GM23338 (cell line): ENCODE measurements at regions not wholly inside any gene's neighbourhood (a gene's known extent, or its start where the extent isn't known, plus 50 kb on each side); places are given as distances from the start of the nearest gene placed in this dataset.

Source experiments
- ATAC-seq: fragments of 200-7000 bp; cut with Tn5 transposase; 3 replicates; pipeline ENCODE4 v1.9.1; 2020
- DNase-seq: peaks from one replicate; pipeline ENCODE4 v3.0.0-alpha.2; 2015; ENCODE audit warnings: low spot score
- H2AFZ ChIP-seq: fragments of 200-600 bp; sonication (generic); 2 replicates; pipeline ENCODE4 v1.8.0; 2016; ENCODE audit warnings: antibody characterized with exemption, mild to moderate bottlenecking, moderate library complexity
- H3F3A ChIP-seq: fragments of 200-600 bp; sonication (generic); replicated peaks from 2 replicates; pipeline ENCODE4 v1.8.0; 2017; ENCODE audit warnings: antibody characterized with exemption, mixed run types, low read depth
- H3K27ac ChIP-seq: fragments of 200-600 bp; sonication (generic); 2 replicates; pipeline ENCODE4 v1.6.1; 2016; ENCODE audit warnings: low read depth
- H3K27me3 ChIP-seq: fragments of 200-600 bp; sonication (generic); 2 replicates; pipeline ENCODE4 v1.8.0; 2016; ENCODE audit warnings: mild to moderate bottlenecking, mixed run types, moderate library complexity; ENCODE audit not compliant: insufficient read depth
- H3K36me3 ChIP-seq: fragments of 200-600 bp; sonication (generic); 2 replicates; pipeline ENCODE4 v1.8.0; 2016; ENCODE audit warnings: mild to moderate bottlenecking; ENCODE audit not compliant: insufficient read depth
- H3K4me1 ChIP-seq: fragments of 200-600 bp; sonication (generic); 2 replicates; pipeline ENCODE4 v1.8.0; 2016; ENCODE audit warnings: mild to moderate bottlenecking, moderate library complexity; ENCODE audit not compliant: insufficient read depth
- H3K4me2 ChIP-seq: fragments of 200-600 bp; sonication (generic); 2 replicates; pipeline ENCODE4 v1.7.1; 2017; ENCODE audit warnings: mixed run types
- H3K4me3 ChIP-seq: fragments of 200-600 bp; sonication (generic); 2 replicates; pipeline ENCODE4 v1.6.1; 2016; ENCODE audit warnings: mixed run types
- H3K79me2 ChIP-seq: fragments of 200-600 bp; sonication (generic); replicated peaks from 2 replicates; pipeline ENCODE4 v1.8.0; 2017; ENCODE audit warnings: mild to moderate bottlenecking; ENCODE audit not compliant: insufficient read depth
- H3K9me2 ChIP-seq: fragments of 200-600 bp; sonication (generic); 2 replicates; pipeline ENCODE4 v1.8.0; 2017; ENCODE audit not compliant: insufficient read depth
- H4K20me1 ChIP-seq: fragments of 200-600 bp; sonication (generic); replicated peaks from 2 replicates; pipeline ENCODE4 v1.8.0; 2017; ENCODE audit warnings: mild to moderate bottlenecking; ENCODE audit not compliant: insufficient read depth
- H3K27ac Mint-ChIP-seq: 2 replicates; pipeline ENCODE4 v1.8.0; 2020; ENCODE audit warnings: inconsistent platforms, mild to moderate bottlenecking, moderate library complexity, mixed read lengths
- H3K27me3 Mint-ChIP-seq: 3 replicates; pipeline ENCODE4 v1.8.0; 2022; ENCODE audit warnings: low read depth, mild to moderate bottlenecking, moderate library complexity, mixed read lengths, inconsistent platforms; ENCODE audit not compliant: insufficient read depth, poor library complexity
- H3K36me3 Mint-ChIP-seq: 3 replicates; pipeline ENCODE4 v1.8.0; 2021; ENCODE audit warnings: low read depth, mild to moderate bottlenecking, inconsistent platforms, moderate library complexity, mixed read lengths
- H3K4me1 Mint-ChIP-seq: 3 replicates; pipeline ENCODE4 v1.8.0; 2020; ENCODE audit warnings: mild to moderate bottlenecking, inconsistent platforms, mixed read lengths
- H3K4me3 Mint-ChIP-seq: 3 replicates; pipeline ENCODE4 v1.8.0; 2021; ENCODE audit warnings: moderate library complexity, mild to moderate bottlenecking, inconsistent platforms, mixed read lengths
- H3K9me3 Mint-ChIP-seq: 3 replicates; pipeline ENCODE4 v1.8.0; 2020; ENCODE audit warnings: moderate library complexity, mild to moderate bottlenecking, inconsistent platforms, mixed read lengths
- CREB1 ChIP-seq: fragments of 250-450 bp; sonication (Bioruptor Pico); IDR thresholded peaks from 2 replicates; pipeline ENCODE4 v1.5.0; 2020; ENCODE audit warnings: low read depth, mild to moderate bottlenecking, moderate library complexity
- CTCF ChIP-seq, 2 experiments: fragments of 200-600 bp in 1 of 2; sonication (generic) in 1 of 2; conservative IDR thresholded peaks; 2 replicates each; pipeline versions ENCODE4 v1.5.1 to v1.6.1; 2016 to 2017; ENCODE audit warnings: antibody characterized with exemption in 2 of 2, low read depth in 2 of 2, mild to moderate bottlenecking in 2 of 2, moderate library complexity in 1 of 2
- ETS1 ChIP-seq: IDR thresholded peaks from 2 replicates; pipeline ENCODE4 v1.6.1; 2016; ENCODE audit warnings: antibody characterized with exemption
- EZH2phosphoT487 ChIP-seq: fragments of 200-600 bp; sonication (generic); IDR thresholded peaks from one replicate; pipeline ENCODE4 v1.8.1; 2018; ENCODE audit warnings: antibody characterized with exemption; ENCODE audit not compliant: unreplicated experiment
- NANOG ChIP-seq: IDR thresholded peaks from 2 replicates; pipeline ENCODE4 v1.6.1; 2016; ENCODE audit warnings: antibody characterized with exemption, borderline replicate concordance
- REST ChIP-seq: IDR thresholded peaks from one replicate; pipeline ENCODE4 v1.6.1; 2018; ENCODE audit warnings: antibody characterized with exemption; ENCODE audit not compliant: unreplicated experiment
- STAT1 ChIP-seq: IDR thresholded peaks from one replicate; pipeline ENCODE4 v1.6.1; 2016; ENCODE audit warnings: antibody characterized with exemption; ENCODE audit not compliant: unreplicated experiment
- ZNF114 ChIP-seq: fragments of 250-450 bp; sonication (Bioruptor Pico); IDR thresholded peaks from 2 replicates; pipeline ENCODE4 v1.5.0; 2020; ENCODE audit warnings: mild to moderate bottlenecking, moderate library complexity
- ZNF331 ChIP-seq: fragments of 250-450 bp; sonication (Bioruptor Pico); IDR thresholded peaks from 2 replicates; pipeline ENCODE4 v1.5.0; 2020; ENCODE audit warnings: low read depth, mild to moderate bottlenecking, moderate library complexity
- ZNF462 ChIP-seq: fragments of 250-450 bp; sonication (Bioruptor Pico); IDR thresholded peaks from 2 replicates; pipeline ENCODE4 v1.5.0; 2020; ENCODE audit warnings: mild to moderate bottlenecking, moderate library complexity

GRCh38 chr12:113659416-113659815, 187.7 kb upstream of the LHX5 start:
- Mint-ChIP-seq H3K9me3 (peaks cover 17% of the 10 kb centered on the region; the same call in 2 of the 3 replicates), H3K36me3 (peaks cover 6% of the 10 kb centered on the region; the same call in 1 of the 3 replicates), H3K4me1 (peaks cover 11% of the 10 kb centered on the region; the same call in 2 of the 3 replicates), H3K27ac (no peak overlapping the region), H3K4me3 (no peak overlapping the region), H3K27me3 (peaks cover 9% of the 10 kb centered on the region)
- no peak for ATAC-seq
- no peak for DNase-seq
- Histone ChIP-seq H4K20me1 (no peaks in the 10 kb centered on the region), H2AFZ (no peak overlapping the region), H3K9me2 (no peaks in the 10 kb centered on the region), H3K4me3 (no peak overlapping the region), H3F3A (no peaks in the 10 kb centered on the region), H3K27ac (no peak overlapping the region), H3K4me1 (no peaks in the 10 kb centered on the region), H3K4me2 (no peak overlapping the region), H3K36me3 (no peaks in the 10 kb centered on the region), H3K79me2 (no peaks in the 10 kb centered on the region), H3K27me3 (no peaks in the 10 kb centered on the region)
- TF ChIP-seq ETS1 (no peak), STAT1 (no peak), CREB1 (no peak), CTCF (conservative IDR thresholded peaks at IDR 0.05; ENCODE audit: low read depth in 2 of 2) (no peak), ZNF331 (CRISPR knock-in tag) (no peak)

- H3K4me1 Mint-ChIP-seq: peaks cover 7% of the 10 kb centered on the region; the same call in 2 of the 3 replicates
- no peak overlapping the region for H2AFZ ChIP-seq
- H3F3A ChIP-seq: no peaks in the 10 kb centered on the region
- ATAC-seq (no peak), DNase-seq (no peak)
- no peak overlapping the region for H3K4me2 ChIP-seq
- no peaks in the 10 kb centered on the region for H3K27me3 ChIP-seq
- no peak overlapping the region for H3K27ac Mint-ChIP-seq
- peaks cover 9% of the 10 kb centered on the region for H3K27me3 Mint-ChIP-seq
- H3K4me3 Mint-ChIP-seq: no peak overlapping the region
- H3K9me2 ChIP-seq: no peaks in the 10 kb centered on the region
- no peak overlapping the region for H3K27ac ChIP-seq
- H3K4me3 ChIP-seq: no peak overlapping the region
- H4K20me1 ChIP-seq: no peaks in the 10 kb centered on the region
- peaks cover 18% of the 10 kb centered on the region for H3K9me3 Mint-ChIP-seq
- peaks cover 6% of the 10 kb centered on the region; the same call in 1 of the 3 replicates for H3K36me3 Mint-ChIP-seq
- H3K79me2 ChIP-seq: no peaks in the 10 kb centered on the region
- no peaks in the 10 kb centered on the region for H3K4me1 ChIP-seq
- H3K36me3 ChIP-seq: no peaks in the 10 kb centered on the region
- TF ChIP-seq ZNF114 (CRISPR knock-in tag) (no peak), STAT1 (no peak), NANOG (no peak), ZNF462 (no peak), EZH2phosphoT487 (no peak), REST (no peak)
Observed at GRCh38 chr12:113659015-113659414, 187.3 kb upstream of the LHX5 start.
